ENCODE measurements at regions not wholly inside any gene's neighbourhood (a gene's known extent, or its start where the extent isn't known, plus 50 kb on each side); places are given as distances from the start of the nearest gene placed in this dataset.
"Not testable (repeated sequence)": the region's sequence is repeated elsewhere in the genome, so short reads cannot be mapped to it uniquely, and the experiment has no call there.

DNA sequence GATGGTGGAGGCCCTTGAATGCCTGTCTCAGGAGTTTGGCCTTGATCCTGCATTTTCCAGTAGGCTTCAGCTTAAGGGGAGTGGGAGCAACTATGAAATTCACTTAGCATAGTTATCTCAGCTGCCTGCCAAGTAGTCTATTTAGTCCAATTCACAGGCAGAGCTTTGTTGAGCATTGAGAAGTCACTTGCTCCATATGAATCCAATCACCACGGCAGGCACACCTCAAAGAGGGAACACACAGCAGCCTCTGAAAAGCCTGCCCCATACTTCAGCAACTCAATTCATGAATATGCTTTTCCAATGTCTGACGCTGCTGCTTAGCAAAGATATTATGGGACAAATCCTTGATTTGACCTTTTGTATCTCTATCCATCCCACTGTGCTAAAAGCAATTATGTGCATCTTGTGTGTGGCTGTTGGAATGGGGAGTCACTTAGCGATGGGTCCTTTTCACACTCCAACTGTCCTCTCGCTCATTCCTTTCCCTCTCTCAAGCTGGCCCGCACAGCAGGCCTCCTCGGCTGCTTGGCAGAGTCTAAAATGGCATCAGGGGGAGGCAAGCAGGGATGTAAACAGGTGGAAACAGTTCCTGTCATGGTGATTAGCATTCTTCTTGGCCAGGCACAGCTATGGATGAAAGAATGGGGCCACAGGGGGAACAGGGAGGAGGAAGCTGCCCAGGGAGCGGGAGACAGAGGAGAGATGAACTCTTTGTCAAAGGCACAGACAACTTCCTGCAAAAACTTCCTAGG is 56.0 kb upstream of the LRPPRC start:
- DNase-seq (ENCODE audit: low spot score): no peak

DNA sequence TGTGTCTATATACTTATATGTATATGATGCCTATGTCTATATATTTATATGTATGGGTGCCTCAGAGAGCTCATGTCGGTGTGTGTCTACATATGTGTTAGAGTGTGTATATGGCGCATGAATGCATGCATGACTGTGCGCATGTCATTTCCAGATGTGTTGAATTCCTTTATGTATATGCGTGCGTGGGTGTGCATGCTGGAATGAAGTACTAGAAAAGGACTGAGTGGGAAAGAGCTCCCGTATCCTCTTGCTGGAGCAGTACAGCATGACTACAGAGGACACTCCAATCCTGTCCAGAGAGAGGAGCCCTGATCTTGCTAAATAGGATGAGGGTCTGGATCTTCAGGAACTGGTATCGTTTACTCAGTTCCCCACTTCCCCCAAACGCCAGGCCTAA is 56.8 kb upstream of the LRPPRC start:
- DNase-seq (ENCODE audit: low spot score): no peak

DNA sequence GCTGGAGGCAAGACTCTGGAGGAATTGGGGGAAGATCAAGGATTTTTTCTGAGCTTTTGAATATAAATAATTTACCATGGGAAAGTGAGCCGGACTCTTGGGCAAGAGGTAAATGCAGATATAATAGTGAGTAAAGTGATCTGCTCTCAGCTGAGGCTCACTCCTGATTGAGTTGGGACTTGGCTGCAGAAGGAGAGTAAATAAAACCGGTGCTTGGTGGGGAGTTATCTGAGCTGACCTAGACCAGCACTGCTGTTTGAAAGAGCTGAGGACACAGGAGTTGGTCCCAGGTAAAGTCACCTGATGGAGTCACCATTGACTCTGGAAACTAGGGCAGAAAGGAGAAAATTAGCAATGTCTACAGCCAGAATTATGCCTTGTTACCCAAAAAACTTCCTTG is 57.3 kb upstream of the LRPPRC start:
- no peak for DNase-seq (ENCODE audit: low spot score)

DNA sequence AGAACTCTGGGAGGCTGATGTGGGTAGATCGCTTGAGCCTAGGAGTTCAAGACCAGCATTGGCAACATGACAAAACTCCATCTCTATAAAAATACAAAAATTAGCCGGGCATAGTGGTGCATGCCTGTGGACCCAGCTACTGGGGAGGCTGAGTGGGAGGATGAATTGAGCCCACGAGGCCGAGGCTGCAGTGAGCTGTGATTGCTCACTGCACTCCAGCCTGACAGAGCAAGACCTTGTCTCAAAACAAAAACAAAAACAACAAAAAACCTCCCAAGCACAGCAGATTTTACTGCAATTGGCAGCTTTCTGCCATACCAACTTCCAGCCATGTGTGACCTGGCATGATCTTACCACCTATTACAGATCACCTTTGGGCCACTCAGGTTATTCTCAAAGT is 57.7 kb upstream of the LRPPRC start:
- no peak for DNase-seq (ENCODE audit: low spot score)

DNA sequence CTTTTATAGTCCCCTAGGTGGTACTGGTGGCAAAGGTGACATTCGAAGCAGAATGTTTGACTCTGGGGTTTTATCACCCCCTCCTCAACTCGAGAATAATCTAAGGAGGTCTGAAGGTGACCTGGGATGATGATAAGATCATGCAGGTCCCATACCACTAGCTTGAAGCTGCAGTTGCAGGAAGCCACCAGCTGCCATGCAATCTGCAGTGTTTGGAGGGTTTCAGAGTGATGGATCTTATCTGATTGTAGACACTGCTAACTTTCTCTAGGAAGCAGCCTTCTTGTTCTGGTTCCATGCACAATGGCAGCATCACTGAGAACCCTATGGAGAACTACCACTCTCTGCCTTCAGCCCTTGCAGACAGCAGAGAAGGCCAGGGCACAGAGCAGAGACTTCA is 59.4 kb upstream of the LRPPRC start:
- peak; percentile 73 for DNase-seq (ENCODE audit: low spot score)

DNA sequence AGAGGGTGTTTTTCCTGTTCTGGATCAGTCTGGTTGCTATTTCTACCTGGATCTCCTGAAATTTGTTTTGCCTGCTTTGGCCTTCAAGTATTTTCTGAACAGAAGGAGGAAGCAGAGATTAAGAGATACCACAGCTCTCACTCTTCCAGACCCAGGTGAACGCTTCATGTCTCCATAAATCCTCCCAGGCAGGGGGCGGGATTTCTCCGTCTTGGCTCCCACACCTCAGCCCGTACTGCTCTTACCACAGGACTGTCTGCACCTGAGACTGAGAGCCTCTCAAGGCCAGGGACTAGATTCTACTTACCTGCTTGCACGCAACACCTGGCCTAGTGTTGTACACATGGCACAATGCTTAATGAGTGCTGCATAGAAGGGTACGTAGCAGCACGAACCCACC is 59.9 kb upstream of the LRPPRC start:
- no peak for DNase-seq (ENCODE audit: low spot score)

DNA sequence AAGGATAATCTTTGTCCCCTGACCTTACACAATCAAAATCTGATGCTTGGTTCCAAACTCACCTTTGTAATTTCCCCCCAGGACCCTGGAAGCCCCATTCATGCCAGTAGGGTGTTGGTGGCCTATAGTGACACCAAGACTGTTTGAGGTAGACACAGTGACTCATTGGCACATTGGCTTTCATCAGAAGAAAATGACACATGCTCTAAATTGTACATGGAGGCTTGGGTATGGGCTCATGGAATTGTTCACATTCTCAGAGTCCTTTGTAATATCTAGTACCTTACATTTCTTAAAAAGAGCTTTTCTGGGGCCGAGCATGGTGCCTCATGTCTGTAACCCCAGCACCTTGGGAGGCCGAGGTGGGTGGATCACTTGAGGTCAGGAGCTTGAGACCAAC is 61.2 kb upstream of the LRPPRC start:
- DNase-seq (ENCODE audit: low spot score): no peak

DNA sequence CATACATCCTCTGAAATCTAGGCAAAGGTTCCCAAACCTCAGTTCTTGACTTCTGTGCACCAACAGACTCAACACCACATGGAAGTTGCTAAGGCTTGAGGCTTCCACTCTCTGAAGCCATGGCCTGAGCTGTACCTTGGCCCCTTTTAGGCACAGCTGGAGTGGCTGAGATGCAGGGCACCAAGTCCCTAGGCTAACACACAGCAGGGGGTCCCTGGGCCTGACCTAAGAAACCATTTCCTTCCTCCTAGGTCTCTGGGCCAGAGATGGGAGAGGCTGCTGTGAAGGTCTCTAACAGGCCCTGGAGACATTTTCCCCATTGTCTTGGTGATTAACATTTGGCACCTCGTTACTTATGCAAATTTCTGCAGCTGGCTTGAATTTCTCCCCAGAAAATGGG is 64.5 kb upstream of the LRPPRC start:
- not testable (repeated sequence) for DNase-seq (ENCODE audit: low spot score)

DNA sequence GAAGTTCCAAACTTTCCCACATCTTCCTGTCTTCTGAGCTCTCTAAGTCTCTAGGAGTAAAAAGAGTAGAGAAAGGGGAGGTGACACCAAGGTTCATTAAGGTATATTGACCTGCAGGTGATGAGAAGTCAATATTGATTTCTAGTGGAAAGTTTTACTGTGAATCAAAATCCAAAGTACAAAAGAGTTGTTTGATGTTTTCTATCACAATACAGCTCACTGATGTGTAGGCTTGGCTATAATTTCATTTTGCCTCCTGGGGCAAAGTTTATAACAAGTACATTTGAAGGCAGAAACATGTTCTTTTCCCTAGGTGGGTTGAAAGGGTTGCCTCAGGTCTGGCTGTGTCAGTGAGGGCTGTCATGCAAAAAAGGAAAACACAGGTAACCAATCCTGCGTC is 65.2 kb upstream of the LRPPRC start:
- DNase-seq (ENCODE audit: low spot score): no peak

DNA sequence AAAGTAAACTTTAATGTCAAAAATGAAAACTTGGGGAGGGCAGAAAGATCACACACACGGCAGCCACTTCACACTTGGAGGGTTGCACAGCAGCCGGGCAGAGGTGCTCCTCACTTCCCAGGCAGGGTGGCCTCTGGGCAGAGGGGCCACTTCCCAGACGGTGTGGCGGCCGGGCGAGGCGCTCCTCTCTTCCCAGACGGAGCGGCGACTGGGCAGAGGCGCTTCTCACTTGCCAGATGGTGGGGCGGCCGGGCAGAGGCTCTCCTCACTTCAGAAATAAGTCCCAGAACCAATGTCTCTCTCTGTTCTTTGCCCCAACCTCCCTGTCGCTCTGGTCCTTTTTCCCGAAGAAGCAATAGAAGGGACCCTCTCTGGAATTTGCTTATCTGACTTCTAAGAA is 65.7 kb upstream of the LRPPRC start:
- DNase-seq (ENCODE audit: low spot score): no peak

DNA sequence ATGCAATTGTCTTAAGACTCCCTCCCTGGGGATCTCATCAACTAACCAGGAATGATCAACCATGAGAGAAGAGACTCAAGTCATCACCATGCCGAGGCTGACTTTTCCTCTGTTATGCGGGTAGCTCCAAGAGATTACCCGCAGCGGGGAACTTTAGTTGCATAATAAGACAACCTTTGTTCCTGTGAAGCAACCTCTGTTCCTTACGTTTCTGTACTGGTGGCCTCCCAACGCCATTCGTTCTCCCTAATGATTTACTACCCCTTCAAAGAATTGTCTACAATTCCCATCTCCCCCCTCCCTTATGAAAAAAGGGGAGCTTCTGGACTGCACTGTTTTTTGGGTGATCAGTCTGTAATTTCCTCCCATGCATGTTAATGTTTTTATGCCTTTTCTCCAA is 66.1 kb upstream of the LRPPRC start:
- DNase-seq (ENCODE audit: low spot score): no peak

DNA sequence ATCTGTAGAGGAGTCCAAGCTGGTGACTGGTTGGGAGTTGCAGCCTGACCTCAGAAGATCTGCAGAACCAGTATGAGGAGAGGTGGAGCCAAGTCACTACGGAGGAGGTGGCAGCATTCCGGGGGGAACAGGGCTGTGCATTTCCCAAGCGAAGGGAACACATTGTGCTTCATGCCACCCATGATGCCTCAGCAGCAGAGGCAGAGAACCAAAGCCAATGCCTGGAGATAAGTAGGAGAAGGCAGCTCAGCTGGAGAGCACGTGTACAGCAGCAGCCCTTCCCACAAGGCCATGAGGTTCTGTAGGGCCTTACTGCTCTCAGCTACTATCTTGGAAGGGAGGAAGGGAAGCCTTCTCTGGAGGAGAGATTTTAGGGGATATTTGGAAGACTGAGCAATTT is 67.2 kb upstream of the LRPPRC start:
- no peak for DNase-seq (ENCODE audit: low spot score)

DNA sequence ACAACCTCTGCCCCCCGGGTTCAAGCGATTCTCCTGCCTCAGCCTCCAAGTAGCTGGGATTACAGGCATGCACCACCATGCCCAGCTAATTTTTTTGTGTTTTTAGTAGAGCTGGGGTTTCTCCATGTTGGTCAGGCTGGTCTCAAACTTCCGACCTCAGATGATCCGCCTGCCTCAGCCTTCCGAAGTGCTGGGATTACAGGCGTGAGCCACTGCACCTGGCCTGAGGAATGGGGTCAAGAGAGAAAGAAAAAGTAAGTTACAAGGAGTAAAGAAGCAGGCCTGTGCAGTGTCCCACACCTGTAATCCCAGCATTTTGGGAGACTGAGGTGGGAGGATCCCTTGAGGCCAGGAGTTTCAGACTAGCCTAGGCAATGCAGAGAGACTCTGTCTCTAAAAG is 68.5 kb upstream of the LRPPRC start:
- not testable (repeated sequence) for DNase-seq (ENCODE audit: low spot score)

DNA sequence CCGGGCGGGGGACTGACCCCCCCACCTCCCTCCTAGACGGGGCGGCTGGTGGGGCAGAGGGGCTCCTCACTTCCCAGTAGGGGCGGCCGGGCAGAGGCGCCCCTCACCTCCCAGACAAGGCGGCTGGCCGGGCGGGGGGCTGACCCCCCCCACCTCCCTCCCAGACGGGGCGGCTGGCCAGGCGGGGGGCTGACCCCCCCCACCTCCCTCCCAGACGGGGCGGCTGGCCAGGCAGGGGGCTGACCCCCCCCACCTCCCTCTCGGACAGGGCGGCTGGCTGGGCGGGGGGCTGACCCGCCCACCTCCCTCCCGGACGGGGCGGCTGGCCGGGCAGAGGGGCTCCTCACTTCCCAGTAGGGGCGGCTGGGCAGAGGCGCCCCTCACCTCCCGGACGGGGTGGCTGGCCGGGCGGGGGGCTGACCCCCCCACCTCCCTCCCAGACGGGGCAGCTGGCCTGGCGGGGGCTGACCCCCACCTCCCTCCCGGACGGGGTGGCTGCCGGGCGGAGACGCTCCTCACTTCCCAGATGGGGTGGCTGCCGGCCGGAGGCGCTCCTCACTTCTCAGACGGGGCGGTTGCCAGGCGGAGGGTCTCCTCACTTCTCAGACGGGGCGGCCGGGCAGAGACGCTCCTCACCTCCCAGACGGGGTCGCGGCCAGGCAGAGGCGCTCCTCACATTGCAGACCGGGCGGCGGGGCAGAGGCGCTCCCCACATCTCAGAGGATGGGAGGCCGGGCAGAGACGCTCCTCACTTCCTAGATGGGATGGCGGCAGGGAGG is 71.4 kb upstream of the LRPPRC start:
- DNase-seq (ENCODE audit: low spot score): not testable (repeated sequence)

DNA sequence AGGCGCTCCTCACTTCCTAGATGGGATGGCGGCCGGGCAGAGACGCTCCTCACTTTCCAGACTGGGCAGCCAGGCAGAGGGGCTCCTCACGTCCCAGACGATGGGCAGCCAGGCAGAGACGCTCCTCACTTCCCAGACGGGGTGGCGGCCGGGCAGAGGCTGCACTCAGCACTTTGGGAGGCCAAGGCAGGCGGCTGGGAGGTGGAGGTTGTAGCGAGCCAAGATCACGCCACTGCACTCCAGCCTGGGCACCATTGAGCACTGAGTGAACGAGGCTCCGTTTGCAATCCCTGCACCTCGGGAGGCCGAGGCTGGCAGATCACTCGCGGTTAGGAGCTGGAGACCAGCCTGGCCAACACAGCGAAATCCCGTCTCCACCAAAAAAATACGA is 72.0 kb upstream of the LRPPRC start:
- not testable (repeated sequence) for DNase-seq (ENCODE audit: low spot score)

DNA sequence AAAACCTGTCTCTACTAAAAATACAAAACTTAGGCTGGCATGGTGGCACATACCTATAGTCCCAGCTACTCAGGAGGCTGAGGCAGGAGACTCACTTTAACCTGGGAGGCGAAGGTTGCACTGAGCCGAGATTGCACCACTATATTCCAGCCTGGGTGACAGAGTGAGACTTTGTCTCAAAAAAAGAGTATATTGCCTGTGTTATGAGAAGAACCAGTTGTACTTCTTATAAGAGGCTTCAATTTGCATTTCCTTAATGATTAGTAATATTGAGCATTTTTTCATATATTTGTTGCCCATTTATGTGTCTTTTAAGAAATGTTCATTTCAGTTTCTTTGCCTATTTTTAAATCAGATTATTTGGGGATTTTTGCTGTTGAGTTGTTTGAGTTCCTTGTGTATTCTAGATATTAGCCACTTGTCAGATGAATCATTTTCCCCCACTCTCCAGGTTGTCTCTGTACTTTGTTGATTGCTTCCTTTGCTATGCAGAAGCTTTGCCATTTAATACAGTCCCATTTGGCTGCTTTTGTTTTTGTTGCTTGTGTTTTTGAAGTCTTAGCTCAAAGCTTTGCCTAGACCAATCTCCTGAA is 75.8 kb upstream of the LRPPRC start:
- no peak for DNase-seq (ENCODE audit: low spot score)

DNA sequence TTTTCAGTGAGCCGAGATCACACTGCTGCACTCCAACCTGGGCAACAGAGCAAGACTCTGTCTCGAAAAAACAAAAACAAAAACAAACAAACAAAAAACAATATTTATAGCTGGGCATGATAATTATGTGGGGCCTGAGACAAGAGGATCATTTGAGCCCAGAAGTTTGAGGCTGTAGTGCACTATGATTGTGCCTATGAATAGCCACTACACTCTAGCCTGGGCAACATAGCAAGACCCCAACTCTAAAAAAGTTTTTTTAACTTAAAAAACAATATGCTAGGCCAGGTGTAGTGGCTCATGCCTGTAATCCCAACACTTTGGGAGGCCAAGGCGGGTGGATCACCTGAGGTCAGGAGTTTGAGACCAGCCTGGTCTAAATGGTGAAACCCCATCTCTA is 77.9 kb upstream of the LRPPRC start:
- DNase-seq (ENCODE audit: low spot score): not testable (repeated sequence)

DNA sequence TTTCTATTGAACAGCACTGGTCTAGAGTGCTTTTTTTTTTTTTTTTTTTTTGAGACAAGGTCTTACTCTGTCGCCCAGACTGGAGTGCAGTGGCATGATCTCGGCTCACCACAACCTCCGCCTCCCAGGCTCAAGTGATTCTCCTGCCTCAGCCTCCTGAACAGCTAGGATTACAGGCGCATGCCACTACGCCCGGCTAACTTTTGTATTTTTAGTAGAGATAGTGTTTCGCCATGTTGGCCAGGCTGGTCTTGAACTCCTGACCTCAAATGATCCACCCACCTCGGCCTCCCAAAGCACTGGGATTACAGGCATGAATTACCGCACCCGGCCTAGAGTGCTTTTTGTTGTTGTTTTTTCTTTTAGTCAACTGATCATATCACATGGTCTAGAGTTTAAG is 79.0 kb upstream of the LRPPRC start:
- DNase-seq (ENCODE audit: low spot score): not testable (repeated sequence)

DNA sequence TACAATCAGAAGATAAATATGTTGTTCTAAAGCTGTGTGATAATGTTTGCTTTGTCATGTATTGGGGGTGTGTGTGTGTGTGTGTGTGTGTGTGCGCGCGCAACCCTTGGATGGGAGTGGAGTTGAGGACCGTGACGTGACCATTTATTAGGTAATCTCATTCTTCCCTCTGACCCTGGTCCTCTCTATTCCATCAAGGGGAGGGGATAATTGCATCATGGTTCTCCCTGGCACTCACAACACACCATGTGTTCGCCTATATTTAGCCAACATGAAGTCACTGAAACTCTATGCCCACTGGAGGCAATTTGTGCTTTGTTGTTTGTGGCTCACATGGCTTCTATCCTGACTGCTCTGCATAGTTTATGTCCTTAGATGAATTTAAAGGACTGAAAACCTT is 79.8 kb upstream of the LRPPRC start:
- DNase-seq (ENCODE audit: low spot score): no peak

DNA sequence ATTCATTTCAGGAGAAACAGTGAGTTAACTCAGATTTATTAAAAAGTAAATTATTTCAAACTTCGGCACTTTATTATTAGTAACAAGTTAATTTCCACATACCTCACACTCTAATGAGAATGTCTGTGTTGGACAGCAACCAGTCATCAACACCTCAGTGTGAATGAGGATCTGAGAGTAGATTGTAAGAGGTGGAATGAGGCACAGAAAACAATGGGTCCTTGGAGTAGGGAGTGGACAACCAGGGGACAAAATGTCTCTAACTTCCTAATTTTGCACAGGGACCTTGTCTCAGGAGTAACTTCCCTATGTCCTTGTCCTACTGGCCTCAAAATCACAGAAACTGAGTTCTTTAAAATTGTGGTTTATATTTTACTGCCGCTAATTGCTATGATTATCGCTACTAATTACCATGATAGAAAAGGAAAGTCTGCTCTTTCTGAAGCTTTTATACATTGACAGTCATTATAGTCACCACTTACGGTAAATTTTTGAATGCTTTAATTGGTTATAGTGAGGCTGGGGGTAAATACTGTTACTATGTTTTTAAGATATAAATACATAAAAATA is 82.2 kb upstream of the LRPPRC start:
- no peak for DNase-seq (ENCODE audit: low spot score)

DNA sequence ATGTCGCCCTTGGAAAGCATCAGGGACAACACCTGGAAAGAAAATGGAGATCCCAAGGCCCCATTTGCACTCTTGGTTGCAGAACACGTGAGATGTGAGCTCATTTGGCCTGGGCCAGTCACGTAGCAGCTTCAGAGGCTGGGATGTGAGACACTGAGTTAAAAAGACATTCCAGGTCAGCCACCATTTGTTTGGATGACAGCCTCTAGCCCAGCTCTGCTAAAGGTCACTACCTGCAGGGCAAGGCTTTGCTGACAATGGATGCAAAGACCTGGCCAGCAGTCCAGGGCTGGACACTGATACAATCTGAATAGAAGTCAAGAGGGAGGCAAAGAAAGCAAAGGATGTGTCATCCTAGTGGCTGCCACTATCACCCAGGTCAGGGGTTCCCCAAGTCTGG is 83.9 kb upstream of the LRPPRC start:
- DNase-seq (ENCODE audit: low spot score): no peak

DNA sequence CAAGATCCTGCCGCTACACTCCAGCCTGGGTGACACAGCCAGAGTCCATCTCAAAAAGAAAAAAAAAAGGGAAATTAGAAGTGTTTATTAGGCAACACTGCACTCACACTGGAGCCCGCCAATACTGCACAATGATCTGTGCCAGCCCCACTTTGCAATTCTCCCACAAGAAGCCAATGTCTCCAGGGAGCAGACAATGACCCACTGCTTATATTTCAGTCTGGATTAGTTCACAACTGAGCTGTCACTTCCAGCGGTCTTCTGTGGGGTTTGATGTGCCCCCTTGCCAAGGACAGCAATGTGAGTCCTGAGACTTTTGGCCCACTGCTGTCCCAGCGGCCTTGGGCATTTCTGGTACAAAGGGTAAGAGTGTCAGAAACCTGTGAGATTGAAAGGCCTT is 85.6 kb upstream of the PPM1B start:
- DNase-seq (ENCODE audit: low spot score): no peak

DNA sequence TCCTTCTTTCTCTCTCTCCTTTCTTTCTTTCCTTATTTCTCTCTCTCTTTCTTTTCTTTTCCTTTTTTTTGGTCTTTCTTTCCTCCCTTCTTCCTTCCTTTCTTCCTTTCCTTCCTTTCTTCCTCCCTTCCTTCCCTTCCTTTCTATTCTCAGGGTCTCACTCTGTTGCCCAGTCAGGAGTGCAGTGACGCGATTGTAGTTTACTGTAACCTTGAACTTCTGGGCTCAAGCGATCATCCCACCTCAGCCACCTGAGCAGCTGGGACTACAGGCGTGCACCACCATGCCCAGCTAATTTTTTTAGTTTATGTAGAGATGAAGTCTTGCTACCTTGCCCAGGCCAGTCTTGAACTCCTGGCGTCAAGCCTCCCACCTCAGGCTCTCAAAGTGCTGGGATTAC is 83.8 kb upstream of the PPM1B start:
- DNase-seq (ENCODE audit: low spot score): no peak
